ENCODE measurements at regions not wholly inside any gene's neighbourhood (a gene's known extent, or its start where the extent isn't known, plus 50 kb on each side); places are given as distances from the start of the nearest gene placed in this dataset.
A peak's percentile ranks its signal among the peaks of the same experiment; 100 is the strongest.
"Not testable (repeated sequence)": the region's sequence is repeated elsewhere in the genome, so short reads cannot be mapped to it uniquely, and the experiment has no call there.

DNA sequence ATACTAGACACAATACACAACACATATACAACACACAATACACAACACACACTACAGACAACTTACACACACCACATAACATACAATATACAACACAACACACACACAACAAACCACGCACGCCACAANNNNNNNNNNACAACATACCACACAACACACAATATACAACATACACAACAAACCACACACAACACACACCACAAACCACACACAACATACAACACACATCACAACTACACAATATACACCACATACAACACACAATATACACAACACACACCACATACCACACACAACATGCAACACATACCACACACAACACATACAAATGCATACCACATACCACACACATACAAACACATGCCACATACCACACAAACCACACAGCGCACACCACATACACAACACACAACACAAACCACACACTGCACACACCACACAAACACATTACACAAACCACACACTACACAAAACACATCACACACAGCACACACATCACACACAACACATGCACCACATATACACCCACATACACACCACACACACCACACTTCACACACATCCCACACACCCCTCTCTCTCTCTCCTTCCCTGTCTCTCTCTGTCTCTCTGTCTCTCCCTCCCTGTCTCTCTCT, 108.3 kb downstream of the ETS2 start:
- no peak for DNase-seq (ENCODE audit: low spot score)
- intact Hi-C loops (cut with DNase I) = loop anchor here (5.0 kb wide), 1 partner anchor 173 kb away; no protein-coding TSS in a partner anchor

DNA sequence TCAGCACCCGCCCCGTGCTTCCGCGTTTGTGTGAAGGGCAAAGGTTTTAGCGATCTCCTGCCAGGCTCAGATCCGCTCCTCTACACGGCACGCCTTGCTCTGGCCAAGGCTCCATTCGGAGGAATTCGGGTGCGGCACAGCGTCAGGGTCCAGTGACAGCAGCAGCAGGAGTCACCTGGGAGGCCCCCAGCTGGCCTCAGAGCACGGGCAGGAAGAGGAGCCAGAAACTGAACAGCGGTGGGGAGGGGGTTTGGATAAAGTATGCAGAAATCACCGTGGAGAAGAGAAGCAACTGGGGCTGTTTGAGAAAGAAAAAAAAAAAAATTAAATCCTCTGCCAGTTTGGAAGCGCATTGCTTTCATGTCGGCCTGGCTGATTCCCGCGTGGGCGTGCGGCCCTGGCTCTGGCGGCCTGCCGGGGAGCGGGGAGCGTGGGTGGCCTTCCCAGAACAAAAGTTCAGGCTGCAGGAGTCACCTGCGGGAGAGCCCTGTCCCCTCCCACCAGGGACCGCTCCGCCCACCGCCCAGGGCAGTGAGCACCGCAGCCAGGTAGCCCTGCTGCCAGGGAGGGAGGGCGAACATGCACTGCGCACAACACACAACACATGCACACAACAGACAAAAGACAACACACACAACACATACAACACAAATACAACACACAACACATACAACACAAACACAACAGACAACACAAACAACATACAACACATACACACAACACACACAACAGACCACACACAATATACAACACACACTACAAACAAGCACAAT, 107.6 kb downstream of the ETS2 start:
- intact Hi-C loops (cut with DNase I) = loop anchor here (5.0 kb wide), 1 partner anchor 174 kb away; no protein-coding TSS in a partner anchor
- DNase-seq (ENCODE audit: low spot score) = peak; percentile 88

DNA sequence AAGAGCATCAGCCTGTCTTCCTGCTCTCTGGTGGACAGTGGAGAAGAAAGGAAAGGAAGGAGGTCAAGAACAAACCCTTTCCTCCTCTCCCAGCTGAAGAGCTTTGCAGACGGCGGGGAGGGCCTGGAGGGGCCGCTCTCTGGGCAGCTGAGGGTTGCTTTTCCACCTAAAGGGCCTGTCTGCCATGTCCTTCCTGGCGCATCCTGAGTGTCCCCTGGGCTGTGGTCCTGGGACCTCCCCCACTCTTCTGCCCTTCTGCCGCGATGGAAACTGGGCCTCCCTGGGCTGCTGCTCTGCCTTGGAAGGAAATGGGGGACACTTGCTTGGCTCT, 107.0 kb downstream of the ETS2 start:
- DNase-seq (ENCODE audit: low spot score) = no peak
- intact Hi-C loops (cut with DNase I) = loop anchor here (5.0 kb wide), 1 partner anchor 175 kb away; no protein-coding TSS in a partner anchor

DNA sequence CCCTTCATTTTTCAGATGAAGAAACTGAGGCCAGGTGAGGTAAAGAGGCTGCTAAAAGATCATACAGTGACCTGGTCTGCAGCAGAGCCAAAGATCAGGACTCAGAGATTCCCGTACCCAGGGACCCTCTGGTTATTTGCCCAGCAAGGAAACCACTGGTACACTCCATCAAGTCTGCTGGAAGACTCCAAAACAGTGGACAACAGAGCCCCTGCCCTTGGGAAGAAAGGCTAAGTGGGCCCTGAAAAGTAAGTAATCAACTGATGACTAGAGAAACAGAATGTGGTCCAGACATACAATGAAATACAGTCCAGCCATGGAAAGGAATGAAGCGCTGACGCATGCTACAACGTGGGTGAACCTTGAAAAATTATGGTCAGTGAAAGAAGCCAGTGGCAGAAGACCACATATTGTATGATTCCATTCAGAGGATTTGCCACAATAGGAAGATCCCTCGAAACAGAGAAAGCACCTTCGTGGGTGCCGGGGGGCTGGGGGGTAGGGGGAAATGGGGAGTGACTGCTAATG, 106.4 kb downstream of the ETS2 start:
- intact Hi-C loops (cut with DNase I) = loop anchor here (5.0 kb wide), 1 partner anchor 175 kb away; no protein-coding TSS in a partner anchor
- no peak for DNase-seq (ENCODE audit: low spot score)

DNA sequence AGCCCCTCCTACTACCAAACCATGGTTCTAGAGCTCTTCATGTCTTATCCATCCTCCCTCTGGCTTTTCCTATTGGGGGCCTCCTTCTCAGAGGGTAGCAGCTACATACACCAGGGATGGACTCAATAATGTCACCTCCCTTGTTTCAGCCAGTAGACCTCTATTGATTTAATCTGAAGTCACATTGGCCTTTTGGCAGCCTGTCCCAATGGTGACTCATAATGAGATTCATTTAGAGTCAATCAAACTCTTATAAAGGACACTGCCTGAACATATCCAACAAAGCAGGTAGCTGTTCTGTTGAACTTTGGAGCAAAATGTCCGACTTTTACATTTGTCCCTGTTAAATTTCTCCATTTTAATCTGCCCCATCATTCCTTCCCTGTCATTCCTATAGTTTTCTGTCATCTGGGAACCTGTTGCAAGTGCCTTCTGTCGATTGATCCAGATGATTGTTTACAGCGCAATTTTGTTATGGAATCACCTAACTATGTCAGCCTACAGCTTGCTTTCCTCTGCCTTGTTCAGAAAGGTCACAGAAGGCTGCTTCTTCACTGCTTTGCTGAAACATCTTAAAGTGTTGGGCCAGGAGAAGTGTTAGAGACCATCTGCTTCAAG, 105.9 kb downstream of the ETS2 start:
- DNase-seq (ENCODE audit: low spot score) = no peak
- intact Hi-C loops (cut with DNase I) = loop anchor here (5.0 kb wide), 1 partner anchor 176 kb away; no protein-coding TSS in a partner anchor

DNA sequence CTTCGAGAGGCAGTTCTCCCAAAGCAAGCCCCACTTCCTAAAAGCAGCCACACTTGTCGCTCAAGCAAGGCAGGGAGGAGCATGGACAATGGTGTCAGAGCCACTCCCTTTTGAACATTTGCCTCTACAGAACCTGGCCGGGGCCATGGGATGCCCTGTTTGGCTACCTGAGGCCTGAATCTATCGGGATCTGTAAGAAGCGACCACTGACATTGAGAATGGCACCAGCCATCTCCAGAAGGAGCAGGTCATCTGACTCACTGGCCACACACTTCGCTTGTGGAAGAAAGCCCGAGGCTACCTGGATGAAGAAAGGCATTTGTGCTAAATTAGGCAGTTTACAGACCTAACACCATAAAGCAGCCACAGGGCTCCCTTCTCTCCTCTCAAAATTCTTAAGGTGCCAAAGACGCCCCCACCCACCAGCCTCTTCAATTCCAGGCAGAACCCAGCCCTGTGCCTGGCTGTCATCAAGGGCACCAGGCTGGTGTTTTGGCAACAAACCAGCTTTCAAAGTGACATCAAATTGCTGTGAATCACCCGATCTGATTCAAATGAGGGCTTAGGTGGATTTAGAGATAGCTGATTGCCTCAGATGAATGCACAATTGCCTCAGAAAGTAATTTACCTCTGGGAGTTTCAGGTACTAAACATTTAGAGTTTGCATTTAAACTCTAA, 104.8 kb downstream of the ETS2 start:
- DNase-seq (ENCODE audit: low spot score) = no peak
- intact Hi-C loops (cut with DNase I) = loop anchor here (5.0 kb wide), 1 partner anchor 177 kb away; no protein-coding TSS in a partner anchor

DNA sequence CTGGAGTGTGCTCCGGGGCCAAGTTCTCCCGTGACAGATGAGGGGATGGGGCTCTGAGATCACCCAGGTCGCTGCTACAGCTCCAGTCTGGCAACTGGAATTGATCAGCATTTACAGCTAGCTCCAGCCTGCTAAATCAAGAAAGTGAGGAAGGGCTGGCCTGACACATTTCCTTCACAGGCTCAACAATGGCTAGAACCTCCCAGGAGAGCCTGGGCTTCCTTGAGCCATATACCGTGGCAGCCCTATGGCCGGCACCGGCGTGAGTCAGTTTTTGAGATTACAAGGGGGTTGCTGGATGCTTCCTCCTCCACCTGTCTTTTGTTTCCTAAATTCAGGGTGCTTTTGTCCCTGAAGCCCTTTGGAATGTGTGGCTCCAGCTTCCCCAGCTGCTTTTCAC, 104.2 kb downstream of the ETS2 start:
- intact Hi-C loops (cut with DNase I) = loop anchor here (5.0 kb wide), 4 partner anchors 77 to 177 kb away; partner anchors contain the start of gene ETS2
- DNase-seq (ENCODE audit: low spot score) = no peak

DNA sequence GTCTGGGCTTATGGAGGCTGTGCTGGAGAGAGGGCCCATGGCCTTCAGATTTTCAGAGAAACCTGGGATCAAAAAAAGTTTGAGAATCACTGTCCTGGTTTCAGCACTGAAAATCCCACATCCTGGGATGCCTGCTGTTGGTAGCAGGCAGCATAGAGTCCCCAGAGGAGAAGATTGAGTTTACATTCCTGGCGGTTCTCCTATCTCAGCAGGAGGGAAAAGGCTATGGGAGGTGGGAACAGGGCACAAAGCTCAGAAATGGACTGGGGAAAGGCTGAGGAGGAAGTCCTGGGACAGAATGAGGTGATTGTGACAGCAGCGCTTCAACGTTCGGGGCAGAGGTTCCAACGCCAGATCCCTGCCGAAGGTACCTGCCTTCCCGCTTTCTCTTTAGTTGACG, 103.4 kb downstream of the ETS2 start:
- intact Hi-C loops (cut with DNase I) = loop anchor here (5.0 kb wide), 3 partner anchors 78 to 102 kb away; partner anchors contain the start of gene ETS2
- no peak for DNase-seq (ENCODE audit: low spot score)

DNA sequence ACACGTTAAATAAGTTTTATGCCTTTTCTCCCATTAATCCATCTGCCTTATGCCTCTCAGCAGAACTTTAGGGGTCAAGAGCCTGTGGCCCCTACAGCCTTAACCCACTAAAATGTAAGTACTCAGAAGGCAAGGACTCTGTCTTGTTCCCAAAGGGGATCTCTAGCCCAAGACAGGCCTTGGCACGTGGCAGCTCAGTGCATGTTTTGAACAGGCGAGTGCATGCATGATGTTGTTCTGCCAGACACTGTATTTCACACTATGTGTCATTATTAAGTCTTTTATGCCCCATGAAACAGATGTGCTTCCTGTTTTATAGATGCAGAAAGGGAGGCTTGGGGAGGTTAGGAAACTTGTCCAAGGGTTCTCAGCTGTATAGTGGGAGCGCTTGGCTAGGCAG, 102.8 kb downstream of the ETS2 start:
- intact Hi-C loops (cut with DNase I) = loop anchor here (5.0 kb wide), 3 partner anchors 79 to 101 kb away; partner anchors contain the start of gene ETS2
- no peak for DNase-seq (ENCODE audit: low spot score)

DNA sequence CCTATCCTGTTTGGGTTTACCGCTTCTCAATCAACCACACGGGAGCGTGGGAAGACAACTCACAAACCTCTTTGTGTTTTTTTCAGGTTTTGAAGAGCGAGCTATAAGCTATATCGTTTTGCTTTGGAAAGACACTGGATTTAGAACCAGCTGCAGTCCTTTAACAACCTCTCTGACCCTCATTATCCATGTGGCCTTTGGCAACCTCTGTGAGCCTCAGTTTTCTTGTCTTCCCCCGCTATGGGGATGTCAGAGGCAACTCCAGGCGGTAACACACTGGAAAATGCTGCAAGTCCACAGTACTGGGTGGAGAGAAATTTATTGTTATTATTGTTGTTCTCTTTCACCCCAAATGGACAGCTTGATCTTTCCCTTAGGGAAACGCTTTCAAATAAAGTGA, 100.0 kb downstream of the ETS2 start:
- intact Hi-C loops (cut with DNase I) = loop anchor here (5.0 kb wide), 3 partner anchors 82 to 102 kb away; partner anchors contain the start of gene ETS2
- no peak for DNase-seq (ENCODE audit: low spot score)

DNA sequence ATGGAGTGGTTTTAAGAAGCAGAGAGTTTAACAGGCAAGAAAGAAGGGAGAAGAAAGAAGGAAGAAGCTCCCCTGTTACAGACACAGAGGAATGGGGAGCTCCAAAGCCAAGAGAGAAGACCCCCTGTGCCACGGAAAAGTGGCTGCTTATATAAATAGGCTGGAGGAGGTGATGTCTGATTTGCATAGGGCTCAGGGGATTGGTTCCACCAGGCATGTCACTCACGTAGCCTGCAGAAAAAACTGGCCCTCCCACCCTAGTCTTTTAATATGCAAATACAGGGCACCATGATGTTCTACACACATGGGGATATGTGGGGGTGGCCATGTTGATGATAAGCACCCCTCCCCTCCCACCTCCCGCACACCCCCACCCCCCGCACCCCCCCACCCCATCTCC, 99.6 kb downstream of the ETS2 start:
- no peak for DNase-seq (ENCODE audit: low spot score)
- intact Hi-C loops (cut with DNase I) = loop anchor here (5.0 kb wide), 3 partner anchors 82 to 102 kb away; partner anchors contain the start of gene ETS2

DNA sequence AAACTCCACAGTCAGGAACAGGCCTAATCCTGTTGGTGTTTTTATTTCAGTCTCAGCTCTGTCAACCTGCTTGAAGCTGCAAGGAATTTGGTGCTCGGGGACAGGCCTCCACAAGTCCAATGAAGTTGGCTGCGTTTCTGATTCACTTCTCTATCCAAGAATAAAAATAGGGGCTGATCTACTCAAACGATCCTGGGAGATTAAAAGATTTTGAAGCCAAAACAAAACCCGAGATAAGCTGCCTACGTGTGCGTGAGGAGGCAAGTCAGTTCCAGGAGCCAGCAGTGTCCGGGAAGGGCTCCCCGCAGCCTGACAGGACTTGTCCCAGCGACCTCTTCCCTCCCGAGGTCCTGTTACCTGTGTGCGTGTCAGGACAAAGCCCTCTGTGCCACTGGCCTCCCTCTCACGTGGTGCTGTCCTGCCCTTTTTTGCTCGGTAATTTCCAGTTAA, 98.0 kb downstream of the ETS2 start:
- DNase-seq (ENCODE audit: low spot score) = no peak
- intact Hi-C loops (cut with DNase I) = no loop called here

DNA sequence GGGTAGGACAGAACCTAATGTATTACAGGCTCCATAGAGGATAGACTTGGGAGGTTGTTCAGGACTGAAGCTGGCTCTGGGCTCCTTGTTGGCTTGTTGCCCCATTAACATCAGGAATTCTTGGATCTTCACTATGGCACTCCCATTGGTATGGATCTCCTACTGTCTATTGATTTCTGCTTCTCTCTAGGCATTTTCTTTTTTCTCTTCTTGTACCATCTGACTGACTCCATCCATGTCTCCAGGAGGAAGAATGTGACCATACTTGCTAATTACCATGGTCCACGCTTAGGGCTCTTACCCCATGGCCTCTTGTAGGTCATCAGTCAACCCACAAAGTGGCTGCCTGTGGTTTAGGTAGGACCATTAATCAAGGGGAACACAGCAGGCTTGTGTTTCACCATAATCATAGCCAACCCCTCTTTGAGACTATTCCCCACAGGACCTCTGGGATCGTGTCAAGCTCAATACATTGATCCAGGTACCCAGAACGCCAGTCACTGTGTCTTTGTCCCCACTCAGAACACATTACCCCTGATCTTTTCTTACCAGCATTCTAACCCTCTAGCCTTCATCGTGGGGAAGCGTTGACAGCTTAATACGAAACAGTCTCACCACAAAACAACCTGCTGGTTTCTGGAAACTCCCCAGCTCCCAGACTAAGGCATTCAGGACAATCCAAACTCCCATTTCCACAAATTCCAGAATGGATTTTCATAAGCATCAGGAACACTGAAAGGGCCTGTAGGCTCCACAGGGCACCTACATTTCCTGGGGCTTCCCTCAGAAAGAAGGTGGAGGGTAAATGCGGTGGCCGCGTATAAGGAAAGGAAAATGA, 97.1 kb downstream of the ETS2 start:
- DNase-seq (ENCODE audit: low spot score) = no peak
- intact Hi-C loops (cut with DNase I) = no loop called here

DNA sequence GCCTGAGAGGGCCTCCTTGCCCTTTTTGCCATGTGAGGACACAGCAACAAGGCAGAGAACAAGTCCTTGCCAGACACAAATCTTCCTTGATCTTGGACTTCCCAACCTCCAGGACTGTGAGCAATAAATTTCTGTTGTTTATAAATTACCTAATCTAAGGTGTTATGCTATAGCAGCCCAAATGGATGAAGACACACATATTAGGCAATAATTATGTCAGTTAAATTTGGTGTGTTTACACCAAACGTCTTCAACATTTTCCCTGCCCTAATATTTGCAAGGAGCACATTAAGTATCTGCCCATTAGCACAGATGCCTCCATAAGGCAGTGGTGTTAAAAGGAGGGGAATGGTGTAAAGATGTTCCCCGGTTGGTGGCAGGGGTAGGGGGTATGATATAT, 94.8 kb downstream of the ETS2 start:
- DNase-seq (ENCODE audit: low spot score) = no peak
- intact Hi-C loops (cut with DNase I) = no loop called here

DNA sequence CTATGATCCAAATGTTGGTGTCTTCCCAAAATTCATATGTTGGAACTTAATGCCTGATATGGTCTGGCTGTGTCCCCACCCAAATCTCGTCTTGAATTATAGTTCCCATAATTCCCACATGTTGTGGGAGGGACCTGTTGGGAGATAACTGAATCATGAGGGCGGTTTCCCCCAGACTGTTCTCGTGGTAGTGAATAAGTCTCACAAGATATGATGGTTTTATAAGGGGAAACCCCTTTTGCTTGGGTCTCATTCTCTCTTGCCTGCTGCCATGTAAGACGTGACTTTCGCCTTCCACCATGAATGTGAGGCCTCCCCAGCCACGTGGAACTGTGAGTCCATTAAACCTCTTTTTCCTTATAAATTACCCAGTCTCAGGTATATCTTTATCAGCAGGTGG, 94.3 kb downstream of the ETS2 start:
- DNase-seq (ENCODE audit: low spot score); intact Hi-C loops (cut with DNase I): not testable (repeated sequence)

DNA sequence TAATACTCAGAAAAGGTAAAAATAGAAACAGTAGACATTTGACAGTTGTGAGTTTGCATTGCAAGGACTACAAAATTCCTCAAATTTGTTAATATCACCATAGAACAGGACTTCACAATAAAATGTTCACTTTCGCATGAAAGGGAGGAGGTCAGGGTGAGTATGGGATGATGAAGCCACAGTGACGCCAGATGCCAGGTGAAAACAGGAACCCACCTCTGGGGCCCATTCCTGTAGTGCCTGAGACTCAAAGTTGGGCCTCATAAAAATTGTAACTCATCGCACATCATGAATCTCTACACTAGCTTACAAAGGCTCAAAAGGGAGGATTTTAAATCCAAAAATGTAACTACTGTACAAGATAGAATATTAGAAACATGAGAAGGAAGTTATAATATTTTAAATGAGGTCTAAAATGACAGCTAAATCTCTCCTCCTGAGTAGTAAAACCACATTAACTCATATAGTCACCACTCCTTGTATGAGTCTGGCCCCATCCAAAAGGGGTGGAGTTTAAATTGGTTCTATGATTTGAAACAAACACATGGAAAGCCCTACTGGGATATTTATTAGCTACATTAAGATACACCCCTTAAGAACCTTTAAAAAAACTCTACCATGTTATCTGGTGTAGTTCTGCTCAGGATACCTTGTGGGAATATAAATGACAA, 93.7 kb downstream of the ETS2 start:
- intact Hi-C loops (cut with DNase I) = no loop called here
- no peak for DNase-seq (ENCODE audit: low spot score)

DNA sequence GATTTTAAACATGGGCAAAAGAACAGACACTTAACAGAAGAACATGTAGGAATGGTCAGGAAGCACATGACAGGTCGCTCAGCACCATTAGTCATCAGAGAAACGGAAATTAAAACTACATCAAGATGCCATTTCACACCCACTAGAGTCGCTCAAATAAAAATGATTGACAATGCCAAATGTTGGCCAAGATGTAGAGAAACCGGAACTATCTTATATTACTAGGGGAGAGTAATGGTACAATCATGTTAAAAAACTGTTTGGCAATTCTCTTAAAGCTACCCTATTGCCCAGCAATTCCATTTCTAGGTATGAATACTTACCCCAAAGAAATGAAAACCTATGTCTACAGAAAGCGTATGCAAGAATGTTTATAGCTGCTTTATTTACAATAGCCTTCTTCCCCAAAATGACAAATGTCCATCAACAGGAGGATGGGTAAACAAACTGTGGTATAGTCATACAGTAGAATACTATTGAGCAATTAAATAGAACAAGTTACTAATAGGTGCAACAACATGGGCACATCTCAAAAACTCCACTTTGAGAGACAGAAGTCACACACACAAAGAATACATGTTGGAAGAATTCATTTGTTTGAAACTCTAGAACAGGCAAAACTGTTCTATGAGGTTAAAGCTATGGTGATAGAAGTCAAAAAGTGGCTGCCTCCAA, 92.8 kb downstream of the ETS2 start:
- intact Hi-C loops (cut with DNase I) = no loop called here

More for the DNA sequence above, 92.8 kb downstream of the ETS2 start:
- no peak for DNase-seq (ENCODE audit: low spot score)

Measured in cardiac septum (tissue), 1 donor.